ENCODE measurements at regions not wholly inside any gene's neighbourhood (a gene's known extent, or its start where the extent isn't known, plus 50 kb on each side); places are given as distances from the start of the nearest gene placed in this dataset.
A peak's percentile ranks its signal among the peaks of the same experiment; 100 is the strongest.

DNA sequence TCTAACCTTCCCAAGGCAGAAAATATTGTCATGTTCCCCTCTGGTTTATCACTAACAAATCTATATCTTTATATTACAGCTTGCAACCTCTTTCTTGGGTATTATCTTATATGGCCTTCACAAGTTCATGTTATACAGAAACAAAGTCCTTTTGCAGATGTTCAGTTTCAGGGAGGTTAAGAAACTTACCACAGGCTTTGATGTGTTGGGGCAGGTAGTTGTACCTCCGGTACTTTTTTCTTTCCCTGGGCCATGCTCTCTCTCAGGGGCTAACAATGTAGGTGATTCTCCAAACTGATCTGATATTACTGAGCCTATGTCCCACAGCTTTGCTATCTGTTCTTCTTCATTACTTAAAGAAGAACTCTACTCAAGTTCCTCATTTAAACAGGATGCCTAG, 548.9 kb upstream of the SYT4 start:
- Histone ChIP-seq H3K27ac (no peak overlapping the region), H3K36me3 (ENCODE audit: low read depth, missing control alignments) (no peaks in the 10 kb centered on the region), H3K27me3 (no peaks in the 10 kb centered on the region), H3K4me3 (no peak overlapping the region), H3K4me1 (no peaks in the 10 kb centered on the region), H3K9me3 (no peaks in the 10 kb centered on the region)
- DNase-seq = no peak
- WGBS, 2 donors = 94 to 95% methylated on average over 1 of the region's 1 CpG
- intact Hi-C loops (cut with DNase I; ENCODE audit: low total_unique reads) = no loop called here
- TF ChIP-seq CTCF (IDR thresholded peaks at IDR 0.05) = no peak
- no peak for TF ChIP-seq POLR2A (IDR thresholded peaks at IDR 0.05)

DNA sequence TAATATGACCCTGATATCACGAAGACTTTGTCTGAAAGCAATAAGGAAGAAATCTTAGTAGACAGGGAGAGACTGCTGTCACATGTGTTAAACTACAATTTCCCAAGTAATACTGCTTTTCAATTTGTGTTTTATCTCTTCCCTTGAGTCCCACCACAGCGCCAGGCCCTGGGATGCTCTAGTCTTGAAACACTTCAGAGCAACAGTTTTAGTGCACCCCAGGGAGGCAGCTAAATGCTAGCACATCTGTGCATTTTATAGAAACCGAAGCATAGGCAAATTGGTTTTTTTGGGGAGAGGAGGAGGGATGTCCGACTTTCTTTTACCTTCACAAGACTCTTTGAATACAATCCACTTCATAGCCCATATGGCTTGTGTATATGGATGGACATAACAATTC, 550.0 kb upstream of the SYT4 start:
- DNase-seq = no peak
- Histone ChIP-seq H3K36me3 (ENCODE audit: low read depth, missing control alignments) (no peaks in the 10 kb centered on the region), H3K27me3 (no peaks in the 10 kb centered on the region), H3K4me3 (no peak overlapping the region), H3K9me3 (no peaks in the 10 kb centered on the region), H3K4me1 (no peaks in the 10 kb centered on the region), H3K27ac (no peak overlapping the region)
- 69% methylated on average over 4 of the region's 4 CpGs for WGBS, 2 donors
- no peak for TF ChIP-seq POLR2A (IDR thresholded peaks at IDR 0.05)
- TF ChIP-seq CTCF (IDR thresholded peaks at IDR 0.05) = no peak
- intact Hi-C loops (cut with DNase I; ENCODE audit: low total_unique reads) = no loop called here

DNA sequence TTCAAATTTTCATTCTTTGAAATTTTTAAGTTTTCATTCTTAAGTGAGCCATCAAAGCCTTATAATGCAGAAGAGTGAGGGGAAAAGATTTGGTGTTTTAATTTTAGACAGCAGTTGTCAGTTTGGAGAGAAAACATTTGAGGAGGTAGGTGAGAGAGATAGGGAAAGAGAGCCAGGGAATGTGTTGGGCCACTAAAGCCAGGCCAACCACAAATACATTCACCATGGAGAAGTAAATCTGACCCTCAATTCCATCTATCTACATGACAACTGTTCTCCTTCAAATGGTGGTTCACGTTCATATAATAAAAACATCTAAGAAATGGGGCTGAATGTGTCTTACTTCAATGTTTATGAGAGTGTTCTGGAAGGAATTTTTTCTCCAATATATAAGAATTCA, 553.0 kb upstream of the SYT4 start:
- H3K4me3 ChIP-seq = no peak overlapping the region
- H3K27ac ChIP-seq = no peak overlapping the region
- H3K27me3 ChIP-seq = no peaks in the 10 kb centered on the region
- no peaks in the 10 kb centered on the region for H3K36me3 ChIP-seq (ENCODE audit: low read depth, missing control alignments)
- no peaks in the 10 kb centered on the region for H3K9me3 ChIP-seq
- DNase-seq = no peak
- TF ChIP-seq POLR2A (IDR thresholded peaks at IDR 0.05) = no peak
- no peak for TF ChIP-seq CTCF (IDR thresholded peaks at IDR 0.05)
- WGBS, 2 donors = 85 to 100% methylated on average over 1 of the region's 1 CpG
- intact Hi-C loops (cut with DNase I; ENCODE audit: low total_unique reads) = no loop called here
- no peaks in the 10 kb centered on the region for H3K4me1 ChIP-seq

DNA sequence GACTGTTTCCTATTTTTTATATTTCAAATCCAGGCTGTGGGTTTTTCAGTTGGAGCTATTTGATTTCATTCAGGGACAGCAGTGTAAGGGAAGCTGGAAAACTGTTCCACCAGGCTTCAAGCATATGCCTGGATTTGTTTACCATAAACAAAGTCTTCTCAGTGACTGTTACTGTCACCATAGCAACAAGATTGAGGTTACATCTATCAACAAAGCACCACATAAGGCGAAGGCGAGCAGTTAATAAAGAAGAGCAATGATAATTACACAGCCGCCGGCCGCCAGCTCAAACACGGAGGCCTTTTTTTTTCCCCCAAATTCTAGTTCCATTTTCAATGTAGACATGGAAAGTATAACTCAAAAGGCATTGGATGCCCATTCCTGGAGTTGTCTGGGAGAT, 553.7 kb upstream of the SYT4 start:
- Histone ChIP-seq H3K9me3 (no peaks in the 10 kb centered on the region), H3K4me3 (no peak overlapping the region), H3K36me3 (ENCODE audit: low read depth, missing control alignments) (no peaks in the 10 kb centered on the region), H3K27ac (no peak overlapping the region), H3K4me1 (no peaks in the 10 kb centered on the region), H3K27me3 (no peaks in the 10 kb centered on the region)
- TF ChIP-seq CTCF (IDR thresholded peaks at IDR 0.05) = no peak
- no peak for TF ChIP-seq POLR2A (IDR thresholded peaks at IDR 0.05)
- 86 to 94% methylated on average over 6 of the region's 6 CpGs for WGBS, 2 donors
- intact Hi-C loops (cut with DNase I; ENCODE audit: low total_unique reads) = no loop called here
- no peak for DNase-seq

GRCh38 chr18:43846299-43846698, 569.0 kb upstream of the SYT4 start:
- Histone ChIP-seq H3K4me1 (no peaks in the 10 kb centered on the region), H3K4me3 (no peak overlapping the region), H3K9me3 (no peaks in the 10 kb centered on the region), H3K27ac (peak overlapping the region in 1 of 2 donors; percentile 69), H3K36me3 (ENCODE audit: low read depth, missing control alignments) (no peaks in the 10 kb centered on the region), H3K27me3 (no peaks in the 10 kb centered on the region)
- intact Hi-C loops (cut with DNase I; ENCODE audit: low total_unique reads) = no loop called here
- no peak for DNase-seq
- 59 to 69% methylated on average over 1 of the region's 1 CpG for WGBS, 2 donors
- TF ChIP-seq POLR2A (IDR thresholded peaks at IDR 0.05) (no peak), CTCF (IDR thresholded peaks at IDR 0.05) (no peak)
